ENCODE measurements at regions not wholly inside any gene's neighbourhood (a gene's known extent, or its start where the extent isn't known, plus 50 kb on each side); places are given as distances from the start of the nearest gene placed in this dataset.
"Not testable (repeated sequence)": the region's sequence is repeated elsewhere in the genome, so short reads cannot be mapped to it uniquely, and the experiment has no call there.

GRCh38 chr5:7072188-7072587, 323.8 kb upstream of the ADCY2 start:
- no peak for DNase-seq (ENCODE audit: low spot score in 2 of 2)
- no peak for FAIRE-seq

- no peak for FAIRE-seq
- DNase-seq (ENCODE audit: low spot score in 2 of 2): no peak
Measured at GRCh38 chr5:7073666-7074065, 322.3 kb upstream of the ADCY2 start.

- DNase-seq (ENCODE audit: low spot score in 2 of 2) (no peak), FAIRE-seq (no peak)
Measured at GRCh38 chr5:7074176-7074575, 321.8 kb upstream of the ADCY2 start.

GRCh38 chr5:7075470-7075869, 320.5 kb upstream of the ADCY2 start:
- no peak for DNase-seq (ENCODE audit: low spot score in 2 of 2)
- FAIRE-seq: no peak

GRCh38 chr5:7078101-7078500, 317.8 kb upstream of the ADCY2 start:
- DNase-seq (ENCODE audit: low spot score in 2 of 2) (no peak), FAIRE-seq (no peak)

GRCh38 chr5:7078901-7079300, 317.0 kb upstream of the ADCY2 start:
- no peak for DNase-seq (ENCODE audit: low spot score in 2 of 2)
- no peak for FAIRE-seq

GRCh38 chr5:7080501-7080900, 315.4 kb upstream of the ADCY2 start:
- no peak for DNase-seq (ENCODE audit: low spot score in 2 of 2)
- no peak for FAIRE-seq

- FAIRE-seq: no peak
Measured at GRCh38 chr5:7087719-7088297, 308.1 kb upstream of the ADCY2 start.

GRCh38 chr5:7088849-7089248, 307.1 kb upstream of the ADCY2 start:
- FAIRE-seq: no peak

More at GRCh38 chr5:7087719-7088297, 308.1 kb upstream of the ADCY2 start:
- no peak for DNase-seq (ENCODE audit: low spot score in 2 of 2)

GRCh38 chr5:7094626-7095025, 301.3 kb upstream of the ADCY2 start:
- FAIRE-seq: no peak
- no peak for DNase-seq (ENCODE audit: low spot score in 2 of 2)

More at GRCh38 chr5:7088849-7089248, 307.1 kb upstream of the ADCY2 start:
- DNase-seq (ENCODE audit: low spot score in 2 of 2): no peak

GRCh38 chr5:7096294-7096693, 299.6 kb upstream of the ADCY2 start:
- DNase-seq (ENCODE audit: low spot score in 2 of 2) (no peak), FAIRE-seq (no peak)

GRCh38 chr5:7105358-7105757, 290.6 kb upstream of the ADCY2 start:
- FAIRE-seq: no peak

GRCh38 chr5:7117961-7118360, 278.0 kb upstream of the ADCY2 start:
- no peak for DNase-seq (ENCODE audit: low spot score in 2 of 2)
- no peak for FAIRE-seq

More at GRCh38 chr5:7105358-7105757, 290.6 kb upstream of the ADCY2 start:
- no peak for DNase-seq (ENCODE audit: low spot score in 2 of 2)

GRCh38 chr5:7131680-7132079, 264.3 kb upstream of the ADCY2 start:
- DNase-seq (ENCODE audit: low spot score in 2 of 2) (no peak), FAIRE-seq (no peak)

GRCh38 chr5:7146886-7147285, 249.1 kb upstream of the ADCY2 start:
- FAIRE-seq: no peak

GRCh38 chr5:7157083-7157482, 238.9 kb upstream of the ADCY2 start:
- no peak for DNase-seq (ENCODE audit: low spot score in 2 of 2)
- no peak for FAIRE-seq

More at GRCh38 chr5:7146886-7147285, 249.1 kb upstream of the ADCY2 start:
- DNase-seq (ENCODE audit: low spot score in 2 of 2): no peak

- DNase-seq (ENCODE audit: low spot score in 2 of 2): no peak
- FAIRE-seq: no peak
Measured at GRCh38 chr5:7169240-7169878, 226.6 kb upstream of the ADCY2 start.

GRCh38 chr5:7170785-7171184, 225.2 kb upstream of the ADCY2 start:
- FAIRE-seq; DNase-seq (ENCODE audit: low spot score in 2 of 2): not testable (repeated sequence)

GRCh38 chr5:7179364-7179763, 216.6 kb upstream of the ADCY2 start:
- DNase-seq (ENCODE audit: low spot score in 2 of 2) (no peak), FAIRE-seq (no peak)

GRCh38 chr5:7181841-7182240, 214.1 kb upstream of the ADCY2 start:
- FAIRE-seq (no peak), DNase-seq (ENCODE audit: low spot score in 2 of 2) (no peak)

GRCh38 chr5:7185742-7186141, 210.2 kb upstream of the ADCY2 start:
- FAIRE-seq: no peak

GRCh38 chr5:7186818-7187217, 209.1 kb upstream of the ADCY2 start:
- DNase-seq (ENCODE audit: low spot score in 2 of 2) (no peak), FAIRE-seq (no peak)

More at GRCh38 chr5:7185742-7186141, 210.2 kb upstream of the ADCY2 start:
- no peak for DNase-seq (ENCODE audit: low spot score in 2 of 2)
